GM21447 (cell line): ENCODE measurements at regions not wholly inside any gene's neighbourhood (a gene's known extent, or its start where the extent isn't known, plus 50 kb on each side); places are given as distances from the start of the nearest gene placed in this dataset.

ENCODE experiments used
- ATAC-seq: cut with Tn5 transposase; IDR thresholded peaks from one replicate; pipeline ENCODE4 v1.9.1; 2021; ENCODE audit not compliant: unreplicated experiment

DNA sequence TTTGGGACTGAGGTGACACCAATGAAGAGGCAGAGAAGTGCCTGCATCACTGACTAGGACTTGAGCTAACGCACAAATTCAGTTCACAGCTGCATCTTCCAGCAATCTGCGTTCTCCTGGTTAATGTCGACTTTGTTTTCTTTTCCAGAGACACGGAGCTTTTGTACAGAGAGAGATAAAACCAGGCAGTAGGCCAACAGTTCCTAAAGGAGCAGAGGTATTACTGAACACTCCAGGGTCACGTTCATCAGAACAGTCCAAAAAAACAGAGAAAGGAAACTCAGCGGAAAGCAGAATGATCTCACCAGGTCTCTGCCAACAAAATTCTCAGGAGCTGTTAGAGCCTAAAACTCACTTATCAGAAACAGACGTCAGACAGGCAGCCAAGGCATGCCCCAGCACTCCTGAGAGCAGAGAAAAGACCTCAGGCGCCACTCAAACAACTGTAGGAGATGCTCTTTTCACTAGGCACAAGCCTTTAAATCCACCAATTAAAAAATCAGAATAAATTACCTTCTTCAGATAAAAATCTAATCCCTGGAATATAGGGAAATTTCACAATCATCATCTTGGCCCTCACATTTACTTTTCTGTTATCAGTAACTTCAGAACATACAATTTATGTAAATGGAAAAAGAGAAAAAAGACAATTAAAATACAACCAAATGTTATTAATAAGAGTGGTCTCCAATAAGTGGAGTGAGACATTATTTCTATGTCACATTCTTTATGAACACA, 95.9 kb upstream of the SPTBN1 start:
- ATAC-seq, result no peak

DNA sequence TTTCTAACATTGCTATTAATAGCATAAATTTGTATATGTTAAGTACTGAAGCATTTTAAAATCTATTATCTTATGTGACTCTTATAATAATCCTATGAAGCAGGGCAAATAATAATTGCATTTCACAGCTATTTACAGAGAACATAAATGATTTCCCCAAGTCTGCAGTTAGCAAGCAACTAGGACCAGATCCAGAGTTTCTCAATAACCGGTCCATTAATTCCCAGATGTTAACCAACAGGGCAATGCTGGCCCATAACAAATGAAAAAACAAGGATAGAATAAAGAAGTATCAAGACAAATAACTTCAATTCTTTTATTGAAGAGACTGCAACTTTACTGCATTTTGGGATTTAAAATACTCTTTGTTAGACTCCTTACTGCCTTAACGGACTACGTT, 91.7 kb upstream of the SPTBN1 start:
- ATAC-seq, result no peak

DNA sequence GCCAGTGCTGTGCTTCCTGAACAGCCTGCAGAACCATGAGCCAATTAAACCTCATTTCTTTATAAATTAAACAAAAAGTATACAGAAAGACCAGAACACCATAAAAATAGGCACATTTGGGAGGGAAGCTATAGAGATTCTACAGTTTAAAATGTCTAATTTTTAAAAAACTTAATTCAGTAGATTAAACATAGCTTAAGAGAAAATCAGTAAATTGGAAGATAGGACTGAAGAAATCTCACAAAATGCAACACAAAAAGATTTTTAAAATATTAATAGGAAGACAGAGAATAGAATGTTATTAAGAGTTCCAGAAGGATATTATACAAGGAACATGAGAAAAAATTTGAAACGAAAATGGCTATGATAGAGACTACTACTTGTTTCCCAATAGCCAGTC, 90.5 kb upstream of the SPTBN1 start:
- ATAC-seq, result no peak

DNA sequence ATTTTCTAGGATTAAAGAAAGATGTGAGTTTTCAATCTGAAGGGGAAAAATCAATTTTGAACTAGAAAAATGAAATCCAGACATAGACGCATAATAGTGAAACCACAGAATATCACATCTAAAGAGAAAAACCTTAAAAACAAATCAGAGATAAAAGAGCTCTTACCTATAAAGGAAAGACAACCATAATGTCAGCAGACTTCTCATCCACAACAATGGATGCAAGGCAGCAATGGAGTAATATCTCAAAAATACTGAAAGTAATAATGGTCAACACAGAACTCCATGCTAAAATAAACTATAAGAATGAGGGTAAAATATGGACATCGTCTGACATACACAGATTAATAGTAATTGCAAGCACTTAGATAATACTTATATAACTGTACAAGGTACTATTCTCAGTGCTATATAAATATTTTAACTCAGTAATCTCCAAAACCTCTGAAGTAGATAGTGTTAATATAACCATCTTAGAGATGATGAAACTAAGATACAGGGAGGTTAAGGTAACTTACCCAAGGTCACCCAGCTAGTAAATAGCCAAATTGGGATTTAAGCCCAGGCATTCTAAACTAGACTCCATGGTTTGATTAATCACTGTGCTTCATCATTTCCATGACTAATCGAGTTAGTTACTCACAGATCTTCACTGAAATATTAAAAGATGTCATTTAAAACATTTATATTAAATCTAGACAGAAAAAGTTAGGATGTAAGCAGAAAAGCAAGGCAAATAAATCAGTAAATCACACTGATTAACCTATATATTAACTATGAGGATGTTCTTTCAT, 89.4 kb upstream of the SPTBN1 start:
- ATAC-seq, result no peak

DNA sequence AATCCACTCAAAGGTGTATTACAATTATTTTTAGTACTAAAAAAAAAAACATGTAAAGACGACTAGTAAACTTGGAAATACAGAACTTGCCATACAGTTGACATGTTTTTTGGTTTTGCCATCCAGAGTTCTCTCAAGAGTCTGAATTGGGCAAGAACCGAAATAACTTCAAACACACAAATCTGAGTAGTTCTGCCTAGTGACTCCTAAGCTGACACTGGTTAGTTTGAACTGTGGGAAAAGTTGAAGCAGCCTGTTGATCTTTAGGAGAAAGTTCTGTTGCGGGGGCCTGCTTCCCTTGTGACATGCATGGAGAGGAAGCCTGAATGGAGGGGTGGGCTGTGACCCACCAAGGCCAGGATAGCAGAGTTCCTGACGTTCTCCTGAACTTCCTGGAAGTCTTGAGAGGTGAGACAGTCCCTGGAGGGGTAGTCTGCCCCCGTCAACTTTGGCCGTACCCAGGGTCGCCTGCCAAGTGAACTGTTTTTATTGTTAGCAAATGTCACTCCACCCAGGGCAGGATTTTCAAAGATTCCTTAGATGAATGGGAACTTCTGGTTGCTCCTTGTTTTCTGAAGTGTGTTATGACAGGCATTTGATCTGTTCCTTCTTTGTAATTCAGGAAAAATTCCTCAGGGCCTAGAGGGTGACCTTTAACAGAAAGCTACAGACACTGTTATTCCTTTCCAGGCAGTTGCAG, 85.6 kb upstream of the SPTBN1 start:
- ATAC-seq, result no peak

DNA sequence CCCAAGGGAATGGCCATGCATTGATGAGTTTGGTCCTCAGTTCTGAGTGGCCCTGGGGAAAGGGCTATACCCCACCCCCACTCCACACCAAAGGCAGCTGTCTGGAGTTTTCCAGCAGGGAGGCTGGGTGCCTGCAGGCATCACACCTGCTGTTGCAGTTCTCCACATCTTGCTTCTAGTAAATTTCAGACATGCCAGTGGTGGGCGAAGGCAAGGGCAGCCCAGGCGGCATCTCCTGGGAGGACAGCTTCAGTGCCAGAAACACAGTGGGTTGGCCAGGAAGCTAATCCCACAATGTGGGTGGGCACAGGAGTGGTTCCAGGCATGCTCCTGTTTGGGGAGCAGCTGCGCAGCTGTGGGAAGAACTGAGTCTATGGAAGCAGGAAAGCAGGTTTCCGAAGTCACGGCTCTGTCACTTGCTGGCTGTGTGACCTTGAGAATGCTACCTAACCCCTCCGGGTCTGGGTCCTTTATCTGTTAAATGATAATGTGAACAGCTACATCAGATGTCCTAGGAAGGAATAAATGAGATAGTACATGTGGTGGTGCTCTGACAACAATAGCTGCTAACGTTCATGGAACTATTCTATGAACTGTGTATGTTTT, 84.6 kb upstream of the SPTBN1 start:
- no peak for ATAC-seq

DNA sequence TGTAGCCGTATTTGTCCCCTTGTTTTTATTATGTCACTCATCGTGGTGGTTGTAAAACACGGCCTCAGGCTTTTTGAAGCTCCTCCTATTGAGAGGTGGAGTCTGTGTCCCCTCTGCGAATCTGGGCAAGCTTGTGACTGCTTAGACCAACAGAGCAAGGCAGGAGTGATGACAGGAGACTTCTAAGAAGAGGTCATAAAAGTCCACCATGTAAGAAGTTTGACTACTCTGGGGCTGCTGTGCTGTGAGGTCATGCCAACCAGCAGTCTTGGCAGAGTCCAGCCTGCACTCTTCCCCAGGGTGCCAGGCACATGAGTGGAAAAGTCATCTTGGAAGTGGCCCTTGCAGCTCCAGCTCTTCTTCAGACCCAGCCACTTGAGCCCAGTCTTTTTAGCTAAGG, 83.8 kb upstream of the SPTBN1 start:
- no peak for ATAC-seq

DNA sequence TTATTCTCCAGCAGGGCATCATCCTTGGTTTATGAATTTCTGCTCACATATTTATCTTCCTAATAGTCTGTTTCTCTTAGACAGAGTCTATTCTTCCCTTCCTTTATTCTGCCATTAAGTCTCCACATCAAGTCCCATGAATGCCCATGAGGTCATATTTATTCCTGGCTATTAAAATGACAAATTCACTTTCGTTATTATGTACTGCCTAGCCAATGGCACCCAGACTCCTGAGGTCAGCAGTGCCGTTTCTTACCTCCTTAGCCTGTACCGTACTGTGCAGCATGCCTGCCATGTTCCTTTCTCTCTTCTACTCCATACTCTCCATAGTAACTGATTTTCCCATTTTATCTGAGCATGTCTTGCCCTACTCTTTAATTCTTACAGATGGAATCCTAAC, 82.3 kb upstream of the SPTBN1 start:
- no peak for ATAC-seq

DNA sequence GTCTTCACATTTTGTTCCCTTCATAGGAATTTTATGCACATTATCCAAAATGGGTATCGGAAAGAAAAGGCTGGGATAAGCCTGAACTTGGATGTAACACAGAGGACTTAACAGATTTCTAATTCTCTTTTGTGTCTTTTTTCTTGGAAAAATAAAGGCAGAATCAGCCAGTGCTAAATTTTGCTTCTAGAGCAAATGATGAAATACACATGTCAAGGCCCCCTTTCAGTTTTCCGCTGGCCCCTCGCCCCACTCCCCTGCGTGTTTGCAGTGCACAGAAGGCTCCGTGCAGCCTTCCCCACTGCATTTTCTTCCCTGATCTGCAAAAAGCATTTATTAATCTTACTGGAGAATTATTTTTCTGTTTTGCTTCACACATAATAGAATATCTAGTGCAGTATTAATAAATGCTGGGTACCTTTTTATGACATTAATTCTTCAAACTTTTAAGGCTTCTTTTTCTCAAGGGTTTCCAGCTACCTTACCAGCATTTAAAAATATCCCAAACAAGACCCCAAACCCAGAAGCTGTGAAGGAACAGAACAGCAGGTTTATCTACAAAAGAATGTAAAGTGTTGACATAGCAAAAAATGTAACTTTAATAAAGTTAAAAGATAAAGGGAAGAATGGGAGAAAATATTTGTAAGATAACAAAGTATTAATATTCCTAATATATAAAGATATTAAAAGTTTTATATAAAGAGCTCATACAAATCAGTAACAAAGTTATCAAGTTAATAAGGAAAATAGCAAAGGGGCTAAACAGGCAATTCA, 81.3 kb upstream of the SPTBN1 start:
- ATAC-seq, result no peak

DNA sequence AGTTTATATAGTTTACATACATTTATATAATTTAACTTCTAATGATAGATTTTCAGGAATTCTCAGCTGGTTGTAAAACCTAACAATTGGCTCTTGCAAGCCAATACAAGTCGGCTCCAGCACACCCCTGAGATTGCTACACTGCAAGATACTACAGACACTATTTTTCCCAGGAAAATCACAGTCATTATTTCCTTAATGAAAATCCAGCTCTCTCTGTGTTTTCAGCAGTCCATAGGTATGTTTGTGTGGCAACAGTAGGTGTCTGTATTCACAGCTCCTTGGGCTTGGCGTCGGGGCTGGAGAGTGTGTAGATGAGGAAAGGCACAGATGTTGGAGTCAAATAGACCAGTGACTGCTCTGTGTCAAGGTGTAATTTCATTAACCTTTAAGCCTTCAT, 78.7 kb upstream of the SPTBN1 start:
- no peak for ATAC-seq

DNA sequence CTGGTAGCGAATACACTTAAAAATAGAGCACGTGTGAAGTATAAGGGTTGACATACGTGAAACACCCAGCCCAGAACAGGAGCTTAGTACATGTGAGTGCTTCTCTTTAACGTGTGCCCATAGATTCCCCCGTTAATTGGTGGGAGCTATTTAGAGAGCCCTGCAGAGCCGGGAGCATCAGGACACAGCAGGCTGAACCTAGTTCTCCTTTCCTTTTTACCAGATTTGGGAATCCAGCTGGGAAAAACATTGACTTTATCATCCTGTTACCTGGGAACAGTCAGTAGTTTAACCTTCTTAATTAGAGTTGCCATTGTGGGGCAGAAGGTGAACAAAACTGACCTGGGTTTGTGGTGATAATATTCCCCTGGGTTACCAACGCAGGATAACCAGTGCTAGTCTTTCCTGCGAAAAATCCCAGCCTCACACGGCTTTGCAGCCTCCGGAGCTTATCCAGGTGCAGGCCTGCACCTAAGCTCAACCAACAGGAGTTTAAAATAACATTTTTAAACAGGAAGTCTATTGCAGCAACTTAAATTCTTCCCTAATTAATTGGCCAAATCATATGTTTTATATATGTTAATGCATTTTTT, 78.1 kb upstream of the SPTBN1 start:
- ATAC-seq, result no peak

DNA sequence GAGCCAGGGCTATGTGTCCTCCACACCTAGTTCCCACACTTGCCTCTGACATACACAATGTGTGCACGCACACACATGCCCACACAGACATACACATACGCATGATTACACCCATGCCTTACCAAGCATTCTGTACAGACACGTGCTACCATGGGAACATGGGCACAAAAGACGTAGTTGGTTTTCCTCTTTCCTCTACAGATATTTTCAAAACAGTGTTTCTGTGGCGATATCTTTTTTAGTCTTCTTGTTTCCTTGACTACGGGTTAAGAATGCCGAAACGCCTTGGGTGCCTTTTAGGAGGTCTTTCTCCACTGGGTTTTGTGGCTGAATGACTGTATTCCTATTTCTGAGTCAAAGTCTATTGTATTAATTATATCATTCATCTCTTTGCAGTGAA, 75.5 kb upstream of the SPTBN1 start:
- ATAC-seq, result no peak

DNA sequence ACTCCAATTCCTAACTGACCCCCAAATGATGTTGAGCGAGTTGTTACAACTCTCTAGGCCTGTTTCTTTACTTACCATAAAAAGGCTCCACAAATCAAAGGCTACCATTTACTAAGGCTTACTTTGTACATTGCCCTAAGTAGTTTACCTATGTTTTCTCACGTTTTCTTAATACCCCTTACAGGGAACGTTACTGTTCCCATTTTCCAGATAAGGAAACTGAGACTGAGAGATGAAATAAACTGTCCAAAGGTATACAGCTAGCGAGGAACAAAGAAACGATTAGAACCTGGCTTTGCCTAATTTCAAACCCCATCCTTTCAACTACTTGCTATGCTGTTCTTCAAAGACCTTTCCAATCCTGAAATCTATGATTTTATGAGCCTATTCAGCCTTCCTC, 74.8 kb upstream of the SPTBN1 start:
- no peak for ATAC-seq

DNA sequence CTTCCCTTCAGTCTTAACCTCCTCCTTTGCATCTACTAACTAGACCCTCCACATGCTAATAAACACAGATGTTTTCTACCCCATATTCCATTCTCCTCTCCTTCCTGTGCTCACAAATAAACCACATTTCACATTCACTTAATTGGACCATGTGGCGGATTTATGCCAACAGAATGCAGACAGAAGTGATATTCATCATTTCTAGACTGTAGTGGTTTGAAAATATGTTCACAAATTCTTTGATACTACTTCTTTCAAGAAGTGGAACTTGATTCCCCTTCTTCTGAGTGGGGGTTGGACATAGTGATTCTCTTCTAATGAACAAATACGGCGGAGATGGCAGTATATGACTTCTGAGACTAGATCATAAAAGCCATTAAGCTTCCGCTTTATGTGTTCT, 73.5 kb upstream of the SPTBN1 start:
- no peak for ATAC-seq

DNA sequence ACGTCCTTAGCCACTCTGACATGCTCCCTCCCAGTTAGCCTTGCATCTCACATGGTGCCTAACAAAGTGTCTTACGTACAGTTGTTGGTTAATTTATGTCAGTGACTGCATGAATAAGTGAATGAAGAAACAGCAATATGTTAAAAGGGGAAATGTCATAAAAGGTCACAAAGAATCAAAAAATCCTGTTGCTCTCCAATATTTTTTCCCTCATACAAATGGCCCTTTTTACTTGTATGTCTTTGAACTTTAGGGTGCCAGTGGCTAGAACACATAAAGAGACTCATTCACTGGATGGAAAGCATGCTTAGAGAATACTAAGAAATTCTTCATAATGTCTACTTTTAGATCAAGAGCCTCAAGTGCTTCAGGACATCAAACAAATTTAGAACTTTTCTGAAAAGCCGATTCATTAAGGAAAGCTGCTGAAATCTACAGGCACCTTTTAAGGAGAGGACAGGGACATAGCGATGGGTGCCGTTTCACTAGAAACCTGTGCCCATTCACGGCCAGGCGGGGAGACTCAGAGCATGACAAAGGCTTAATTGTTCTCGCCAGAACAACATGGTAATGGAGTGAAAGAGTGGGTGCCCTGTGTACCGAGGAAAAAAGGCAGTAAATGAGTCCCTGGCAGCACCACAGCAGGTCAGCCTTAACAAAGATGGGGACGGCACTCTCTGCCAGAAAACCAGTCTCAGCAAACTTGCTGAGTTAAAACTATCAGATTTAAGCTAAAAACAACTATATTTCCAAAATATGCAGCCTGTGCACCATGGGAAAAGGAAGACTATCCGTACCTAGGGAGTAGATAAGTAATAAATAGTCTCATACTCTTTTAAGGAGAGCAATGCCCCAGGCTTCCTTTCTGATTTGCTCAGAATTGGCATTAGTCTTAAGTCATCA, 71.6 kb upstream of the SPTBN1 start:
- ATAC-seq, result no peak

DNA sequence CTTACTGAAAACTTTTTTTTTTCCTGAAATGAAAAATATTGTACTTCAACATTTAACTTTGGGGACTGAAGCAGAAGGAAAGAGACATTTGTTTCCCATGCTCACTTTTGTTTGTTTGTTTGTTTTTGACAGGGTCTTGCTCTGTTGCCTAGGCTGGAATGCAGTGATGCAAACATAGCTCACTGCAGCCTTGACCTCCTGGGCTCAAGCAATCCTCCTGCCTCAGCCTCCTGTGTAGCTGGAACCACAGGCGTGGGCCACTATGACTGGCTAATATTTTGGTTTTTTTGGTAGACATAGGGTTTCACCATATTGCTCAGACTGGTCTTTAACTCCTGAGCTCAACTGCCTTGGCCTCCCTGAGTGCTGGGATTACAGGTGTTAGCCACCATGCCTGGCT, 70.9 kb upstream of the SPTBN1 start:
- no peak for ATAC-seq

DNA sequence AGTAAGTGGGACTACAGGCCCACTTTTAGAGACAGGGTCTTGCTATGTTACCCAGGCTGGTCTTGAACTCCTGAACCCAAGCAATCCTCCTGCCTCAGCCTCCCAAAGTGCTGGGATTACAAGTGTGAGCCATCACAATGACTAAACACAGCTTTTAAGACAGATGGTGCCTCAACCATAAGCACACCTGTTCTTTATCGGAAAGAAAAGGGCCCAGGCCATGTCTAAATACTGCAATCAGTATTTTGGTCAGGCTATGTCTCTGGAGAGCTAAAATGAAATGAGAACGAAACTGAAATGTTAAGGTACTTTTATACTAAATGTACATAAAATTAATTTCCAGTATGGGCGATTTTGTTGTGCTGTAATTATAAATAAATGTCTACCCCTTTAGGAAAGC, 69.5 kb upstream of the SPTBN1 start:
- no peak for ATAC-seq

DNA sequence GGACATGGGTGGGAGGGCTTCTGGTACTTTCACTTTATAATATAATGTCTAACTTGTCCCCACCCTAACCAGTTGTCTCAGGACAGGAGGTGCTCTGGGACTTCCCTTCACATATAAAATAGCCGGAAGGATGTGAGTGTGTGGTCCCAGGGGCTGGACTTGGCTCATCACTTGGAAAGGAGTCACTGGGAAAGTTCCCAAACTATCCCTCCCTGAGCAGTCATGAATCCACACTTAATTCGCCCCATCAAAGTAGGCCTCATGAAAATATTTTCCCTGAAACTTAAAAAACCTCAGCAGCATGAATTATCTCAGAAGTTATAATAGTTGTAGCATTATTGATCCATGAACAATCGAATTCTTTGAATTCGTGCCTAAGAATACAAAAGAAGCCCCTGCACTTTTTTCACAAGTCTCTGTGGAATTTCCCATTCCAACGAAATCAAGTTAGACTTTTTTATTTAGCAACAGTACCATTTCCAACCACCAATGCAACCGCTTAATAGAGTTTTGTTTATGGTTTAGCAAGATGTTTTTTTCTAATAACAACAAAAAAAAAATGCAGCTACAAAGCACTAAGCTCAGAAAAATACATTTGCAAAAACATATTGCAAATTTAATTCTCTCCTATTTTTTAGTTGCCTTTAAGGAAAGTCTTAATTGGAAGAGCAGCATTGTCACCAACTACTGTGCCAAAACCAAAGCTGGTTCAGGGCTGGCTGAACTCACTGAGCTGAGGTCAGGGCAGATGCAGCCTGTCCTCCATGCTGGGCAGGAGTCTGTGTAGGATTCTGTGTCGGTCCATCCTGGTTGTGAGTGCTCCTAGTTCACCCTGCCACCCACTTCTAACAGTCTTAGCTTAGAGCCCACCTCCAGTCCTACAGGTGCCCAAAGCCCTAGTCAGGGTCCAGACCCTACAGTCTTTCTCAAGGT, 68.8 kb upstream of the SPTBN1 start:
- no peak for ATAC-seq
